RWPE2 (cell line): ENCODE measurements at regions not wholly inside any gene's neighbourhood (a gene's known extent, or its start where the extent isn't known, plus 50 kb on each side); places are given as distances from the start of the nearest gene placed in this dataset.
"Not testable (repeated sequence)": the region's sequence is repeated elsewhere in the genome, so short reads cannot be mapped to it uniquely, and the experiment has no call there.

Experiments
- ATAC-seq: fragments of 200-7000 bp; cut with Tn5 transposase; 3 replicates; pipeline ENCODE4 v1.9.1; 2021; ENCODE audit warnings: low read depth
- DNase-seq: peaks from one replicate; pipeline ENCODE4 v3.0.0-alpha.2; 2020; ENCODE audit warnings: low spot score
- H3K27ac ChIP-seq: fragments of 450-650 bp; 2 replicates; pipeline ENCODE4 v1.5.1; 2017; ENCODE audit warnings: mild to moderate bottlenecking; ENCODE audit not compliant: poor library complexity, severe bottlenecking
- H3K27me3 ChIP-seq: fragments of 250-450 bp; sonication (Bioruptor Pico); 2 replicates; pipeline ENCODE4 v1.5.1; 2021; ENCODE audit warnings: mild to moderate bottlenecking, moderate library complexity; ENCODE audit not compliant: insufficient read depth, poor library complexity, severe bottlenecking
- H3K36me3 ChIP-seq: fragments of 250-450 bp; sonication (Bioruptor Pico); 2 replicates; pipeline ENCODE4 v1.5.1; 2020; ENCODE audit warnings: low read depth, mild to moderate bottlenecking, moderate library complexity
- H3K4me1 ChIP-seq: fragments of 250-450 bp; sonication (Bioruptor Pico); 2 replicates; pipeline ENCODE4 v1.5.1; 2021; ENCODE audit warnings: mild to moderate bottlenecking, moderate library complexity; ENCODE audit not compliant: insufficient read depth, poor library complexity, severe bottlenecking
- H3K4me3 ChIP-seq: fragments of 250-450 bp; sonication (Bioruptor Pico); 2 replicates; pipeline ENCODE4 v1.5.1; 2021; ENCODE audit warnings: mild to moderate bottlenecking, moderate library complexity; ENCODE audit not compliant: severe bottlenecking
- H3K9me3 ChIP-seq: fragments of 250-450 bp; sonication (Bioruptor Pico); 2 replicates; pipeline ENCODE4 v1.5.1; 2021; ENCODE audit warnings: mild to moderate bottlenecking, moderate library complexity; ENCODE audit not compliant: severe bottlenecking
- TF ChIP-seq, protein P1 (sequence below): fragments of 450-650 bp; IDR thresholded peaks from one replicate; pipeline ENCODE4 v1.5.1; 2017; ENCODE audit warnings: mild to moderate bottlenecking, moderate library complexity; ENCODE audit not compliant: poor library complexity, severe bottlenecking

DNA sequence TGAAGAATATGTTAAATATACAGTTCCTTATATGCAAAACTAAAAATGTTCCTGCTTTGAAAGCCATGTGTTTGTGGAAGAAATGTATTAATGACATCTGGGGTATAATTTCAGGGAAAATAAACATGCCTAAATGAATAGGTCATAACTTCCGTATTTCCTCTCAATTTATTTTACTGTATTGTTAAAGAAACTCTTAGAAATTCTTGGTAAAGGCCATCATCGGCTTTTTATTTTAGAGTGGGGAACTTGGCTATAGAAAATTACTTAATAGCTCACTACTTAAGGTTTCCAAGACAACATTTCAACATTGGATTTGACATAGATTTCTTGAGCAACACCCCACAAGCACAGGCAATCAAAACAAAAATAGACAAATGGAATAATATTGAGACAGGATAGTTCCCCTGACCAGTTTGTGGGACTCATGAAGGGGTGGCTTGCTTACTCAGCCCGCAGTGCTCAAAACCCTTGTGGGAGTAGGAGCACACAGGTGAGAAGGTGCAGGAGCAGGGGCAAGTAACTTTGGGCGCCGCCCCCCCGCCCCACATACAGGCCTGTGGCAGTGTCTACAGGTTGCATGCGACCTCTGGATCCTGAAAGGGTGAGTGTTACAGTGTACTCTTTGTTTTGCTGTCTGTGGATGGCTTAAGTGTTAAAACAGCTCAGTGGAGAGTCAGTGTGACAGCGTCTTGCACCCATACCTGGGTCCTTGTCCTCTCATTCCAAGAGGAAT lies 891.4 kb upstream of the C9orf72 start:
- H3K27me3 ChIP-seq, result no peaks in the 10 kb centered on the region
- H3K27ac ChIP-seq, result no peak overlapping the region
- no peak overlapping the region for H3K4me3 ChIP-seq
- H3K9me3 ChIP-seq, result no peaks in the 10 kb centered on the region
- TF ChIP-seq, protein P1, sequence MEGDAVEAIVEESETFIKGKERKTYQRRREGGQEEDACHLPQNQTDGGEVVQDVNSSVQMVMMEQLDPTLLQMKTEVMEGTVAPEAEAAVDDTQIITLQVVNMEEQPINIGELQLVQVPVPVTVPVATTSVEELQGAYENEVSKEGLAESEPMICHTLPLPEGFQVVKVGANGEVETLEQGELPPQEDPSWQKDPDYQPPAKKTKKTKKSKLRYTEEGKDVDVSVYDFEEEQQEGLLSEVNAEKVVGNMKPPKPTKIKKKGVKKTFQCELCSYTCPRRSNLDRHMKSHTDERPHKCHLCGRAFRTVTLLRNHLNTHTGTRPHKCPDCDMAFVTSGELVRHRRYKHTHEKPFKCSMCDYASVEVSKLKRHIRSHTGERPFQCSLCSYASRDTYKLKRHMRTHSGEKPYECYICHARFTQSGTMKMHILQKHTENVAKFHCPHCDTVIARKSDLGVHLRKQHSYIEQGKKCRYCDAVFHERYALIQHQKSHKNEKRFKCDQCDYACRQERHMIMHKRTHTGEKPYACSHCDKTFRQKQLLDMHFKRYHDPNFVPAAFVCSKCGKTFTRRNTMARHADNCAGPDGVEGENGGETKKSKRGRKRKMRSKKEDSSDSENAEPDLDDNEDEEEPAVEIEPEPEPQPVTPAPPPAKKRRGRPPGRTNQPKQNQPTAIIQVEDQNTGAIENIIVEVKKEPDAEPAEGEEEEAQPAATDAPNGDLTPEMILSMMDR, result no peak
- DNase-seq (no peak), ATAC-seq (no peak)
- H3K36me3 ChIP-seq, result no peaks in the 10 kb centered on the region
- no peaks in the 10 kb centered on the region for H3K4me1 ChIP-seq

- TF ChIP-seq, protein P1, result no peak
- Histone ChIP-seq H3K4me3 (no peak overlapping the region), H3K9me3 (no peaks in the 10 kb centered on the region), H3K27me3 (no peaks in the 10 kb centered on the region), H3K36me3 (no peaks in the 10 kb centered on the region), H3K4me1 (no peaks in the 10 kb centered on the region), H3K27ac (no peak overlapping the region)
- DNase-seq (no peak), ATAC-seq (no peak)
Observed at GRCh38 chr9:28471261-28471660, 898.0 kb upstream of the C9orf72 start.

DNA sequence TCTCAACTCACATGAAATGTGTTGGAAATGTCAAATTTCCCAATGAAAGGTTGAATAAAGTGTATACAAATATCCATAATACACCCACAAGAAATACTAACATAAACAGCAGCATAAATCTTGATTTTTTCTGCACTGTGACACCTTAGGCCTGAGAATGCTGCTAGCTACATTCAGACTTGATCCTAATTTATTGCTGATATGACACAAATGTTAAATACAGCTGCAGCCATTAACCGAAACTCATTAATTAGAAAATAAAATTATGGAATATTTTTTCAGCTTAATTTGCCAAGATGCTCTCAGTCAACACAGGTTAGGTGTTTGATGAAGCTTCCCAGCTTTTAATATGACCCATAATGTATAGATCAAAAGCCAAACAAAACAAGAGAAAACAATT lies 914.3 kb upstream of the C9orf72 start:
- no peaks in the 10 kb centered on the region for H3K4me1 ChIP-seq
- DNase-seq (no peak), ATAC-seq (no peak)
- H3K27me3 ChIP-seq, result no peaks in the 10 kb centered on the region
- no peak overlapping the region for H3K4me3 ChIP-seq
- H3K9me3 ChIP-seq, result no peaks in the 10 kb centered on the region
- TF ChIP-seq, protein P1, result no peak
- no peaks in the 10 kb centered on the region for H3K36me3 ChIP-seq
- no peak overlapping the region for H3K27ac ChIP-seq

DNA sequence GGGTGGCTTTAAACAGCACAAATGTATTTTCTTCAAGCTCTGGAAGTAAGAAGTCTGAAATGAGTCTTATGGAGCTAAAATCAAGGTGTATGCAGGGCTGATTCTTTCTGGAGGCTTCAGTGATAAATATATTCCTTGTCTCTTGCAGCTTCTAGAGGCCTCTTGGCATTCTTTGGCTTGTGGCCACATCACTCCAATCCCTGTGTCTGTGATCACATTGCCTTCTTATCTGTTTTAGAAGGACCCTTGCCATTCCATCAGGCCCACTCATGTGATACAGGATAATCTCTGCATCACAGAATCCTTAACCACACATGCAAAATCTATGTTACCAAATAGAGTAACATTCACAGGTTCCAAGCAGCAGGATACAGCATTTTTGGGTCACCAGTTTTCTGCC lies 917.8 kb upstream of the C9orf72 start:
- H3K27me3 ChIP-seq, result no peaks in the 10 kb centered on the region
- no peaks in the 10 kb centered on the region for H3K36me3 ChIP-seq
- no peaks in the 10 kb centered on the region for H3K4me1 ChIP-seq
- H3K27ac ChIP-seq, result no peak overlapping the region
- H3K4me3 ChIP-seq, result no peak overlapping the region
- ATAC-seq (no peak), DNase-seq (no peak)
- no peaks in the 10 kb centered on the region for H3K9me3 ChIP-seq
- TF ChIP-seq, protein P1, result no peak

GRCh38 chr9:28498168-28498567 lies 924.9 kb upstream of the C9orf72 start:
- not testable (repeated sequence) for DNase-seq, H3K9me3 ChIP-seq, H3K4me3 ChIP-seq, H3K27me3 ChIP-seq, H3K36me3 ChIP-seq, H3K4me1 ChIP-seq, ATAC-seq, H3K27ac ChIP-seq
